ENCODE measurements at regions not wholly inside any gene's neighbourhood (a gene's known extent, or its start where the extent isn't known, plus 50 kb on each side); places are given as distances from the start of the nearest gene placed in this dataset.

- no peaks in the 10 kb centered on the region for H3K4me1 ChIP-seq (ENCODE audit: control insufficient read depth in 1 of 2, insufficient read depth in 2 of 2, low read depth in 1 of 2, low read length in 1 of 2)
- H3K27ac ChIP-seq (ENCODE audit: low read depth in 2 of 2, low read length in 1 of 2) = no peak overlapping the region
- no peaks in the 10 kb centered on the region for H3K9me3 ChIP-seq
- H3F3A ChIP-seq (replicated peaks; ENCODE audit: insufficient read depth) = no peaks in the 10 kb centered on the region
- no peaks in the 10 kb centered on the region for H3K27me3 ChIP-seq (ENCODE audit: insufficient read depth)
- POLR2A ChIA-PET = no interaction called here
- H4K20me1 ChIP-seq (ENCODE audit: insufficient read depth) = no peaks in the 10 kb centered on the region
- H3K79me2 ChIP-seq (ENCODE audit: insufficient read depth) = no peaks in the 10 kb centered on the region
- H3K9me2 ChIP-seq = no peaks in the 10 kb centered on the region
- H3K4me2 ChIP-seq = no peak overlapping the region
- CTCF ChIA-PET = interaction anchor here (0.9 to 1.3 kb wide), 2 partner anchors 72 to 304 kb away, joined by 3 to 4 read pairs; no protein-coding TSS in a partner anchor
- TF ChIP-seq EP300 (IDR thresholded peaks at IDR 0.05; ENCODE audit: borderline replicate concordance in 1 of 2, low read depth in 1 of 2, low read length in 1 of 2) (no peak), GATA2 (CRISPR knock-in tag; IDR thresholded peaks at IDR 0.05) (no peak), GABPA (IDR thresholded peaks at IDR 0.05; ENCODE audit: low read depth) (no peak), EZH2phosphoT487 (IDR thresholded peaks at IDR 0.05; ENCODE audit: borderline replicate concordance, low read depth) (no peak), RAD21 (IDR thresholded peaks at IDR 0.05; ENCODE audit: low read length) (no peak), USF2 (IDR thresholded peaks at IDR 0.05; ENCODE audit: borderline replicate concordance, low read depth, low read length) (no peak), USF1 (IDR thresholded peaks at IDR 0.05; ENCODE audit: borderline replicate concordance, low read depth) (no peak), CHD2 (IDR thresholded peaks at IDR 0.05; ENCODE audit: low read length, partially characterized antibody) (no peak), ZBTB33 (IDR thresholded peaks at IDR 0.05; ENCODE audit: borderline replicate concordance, low read depth) (no peak), SMC3 (IDR thresholded peaks at IDR 0.05; ENCODE audit: low read depth, low read length) (no peak), RFX5 (IDR thresholded peaks at IDR 0.05; ENCODE audit: low read length) (no peak), ELF1 (IDR thresholded peaks at IDR 0.05) (no peak), REST (IDR thresholded peaks at IDR 0.05; ENCODE audit: low read depth, low read length) (no peak)
- H3K4me3 ChIP-seq (ENCODE audit: low read depth in 2 of 2, low read length in 1 of 2) = no peak overlapping the region
- WGBS (ENCODE audit: low lambda C conversion rate) = 32% methylated on average over 5 of the region's 5 CpGs
- H3K36me3 ChIP-seq (replicated peaks in 1 of 2; ENCODE audit: control insufficient read depth in 1 of 2, insufficient read depth in 2 of 2, low read length in 1 of 2) = no peaks in the 10 kb centered on the region
- no peak overlapping the region for H3K9ac ChIP-seq
- H2AFZ ChIP-seq (ENCODE audit: low read depth) = no peak overlapping the region
- no peak for DNase-seq
Observed at GRCh38 chr16:82567175-82567574, 59.6 kb upstream of the CDH13 start.

Data from SK-N-SH (cell line).